SK-N-SH (cell line): ENCODE measurements at regions not wholly inside any gene's neighbourhood (a gene's known extent, or its start where the extent isn't known, plus 50 kb on each side); places are given as distances from the start of the nearest gene placed in this dataset.

Source experiments
- CTCF ChIA-PET: fragments of 300-600, 350-600 bp; formaldehyde crosslinking; extraction: SDS; loops from one replicate; lab custom pipeline; 2021; lab: Yijun Ruan, JAX
- POLR2A ChIA-PET: fragments of 350-600 bp; sonication (Branson Sonifier 250); formaldehyde crosslinking; extraction: SDS; loops from one replicate; lab custom pipeline; 2020; ENCODE audit warnings: antibody characterized with exemption, inconsistent platforms; lab: Yijun Ruan, JAX
- DNase-seq: peaks from one replicate; pipeline ENCODE4 v3.0.0; 2012
- H2AFZ ChIP-seq: fragments of 200-600 bp; sonication (generic); 2 replicates; pipeline ENCODE4 v1.8.1; 2016; ENCODE audit warnings: antibody characterized with exemption, mild to moderate bottlenecking, low read depth
- H3F3A ChIP-seq: fragments of 200-600 bp; sonication (generic); replicated peaks from 2 replicates; pipeline ENCODE3; 2016; ENCODE audit warnings: antibody characterized with exemption, mild to moderate bottlenecking; ENCODE audit not compliant: insufficient read depth
- H3K27ac ChIP-seq, 2 experiments: fragments of 200-500 bp in 1 of 2; fragments of 200-600 bp in 1 of 2; sonication (Bioruptor generic) in 1 of 2; sonication (generic), shearing (Covaris generic) in 1 of 2; 2 replicates each; pipeline versions ENCODE4 v1.5.1 to v1.6.1; 2014 to 2016; ENCODE audit warnings: low read depth in 2 of 2, inconsistent platforms in 1 of 2, low read length in 1 of 2, mild to moderate bottlenecking in 1 of 2, mixed read lengths in 1 of 2
- H3K27me3 ChIP-seq: fragments of 200-600 bp; sonication (generic), shearing (Covaris generic); 2 replicates; pipeline ENCODE4 v1.6.1; 2016; ENCODE audit warnings: mixed run types; ENCODE audit not compliant: insufficient read depth
- H3K36me3 ChIP-seq, 2 experiments: fragments of 200-500 bp in 1 of 2; fragments of 200-600 bp in 1 of 2; sonication (Bioruptor generic) in 1 of 2; sonication (generic) in 1 of 2; replicated peaks in 1 of 2; 2 replicates each; pipeline versions ENCODE3 to v1.5.1; 2014 to 2016; ENCODE audit warnings: low read length in 1 of 2, mild to moderate bottlenecking in 1 of 2; ENCODE audit not compliant: insufficient read depth in 2 of 2, control insufficient read depth in 1 of 2
- H3K4me1 ChIP-seq, 2 experiments: fragments of 200-500 bp in 1 of 2; fragments of 200-600 bp in 1 of 2; sonication (Bioruptor generic) in 1 of 2; sonication (generic), shearing (Covaris generic) in 1 of 2; 2 replicates each; pipeline versions ENCODE4 v1.5.1 to v1.6.1; 2014 to 2016; ENCODE audit warnings: low read depth in 1 of 2, low read length in 1 of 2, mixed run types in 1 of 2; ENCODE audit not compliant: insufficient read depth in 2 of 2, control insufficient read depth in 1 of 2
- H3K4me2 ChIP-seq: fragments of 200-600 bp; sonication (generic), shearing (Covaris generic); 2 replicates; pipeline ENCODE4 v1.6.1; 2017; ENCODE audit warnings: mixed run types
- H3K4me3 ChIP-seq, 2 experiments: fragments of 200-500 bp in 1 of 2; fragments of 200-600 bp in 1 of 2; sonication (Bioruptor generic) in 1 of 2; sonication (generic), shearing (Covaris generic) in 1 of 2; 2 replicates each; pipeline versions ENCODE4 v1.5.1 to v1.8.1; 2014 to 2016; ENCODE audit warnings: low read depth in 2 of 2, inconsistent platforms in 1 of 2, low read length in 1 of 2, mild to moderate bottlenecking in 1 of 2, mixed read lengths in 1 of 2, moderate library complexity in 1 of 2
- H3K79me2 ChIP-seq: fragments of 200-600 bp; sonication (generic); 2 replicates; pipeline ENCODE4 v1.8.1; 2017; ENCODE audit warnings: mild to moderate bottlenecking; ENCODE audit not compliant: insufficient read depth
- H3K9ac ChIP-seq: fragments of 200-600 bp; sonication (generic); 2 replicates; pipeline ENCODE4 v1.6.1; 2017; ENCODE audit warnings: mixed run types
- H3K9me2 ChIP-seq: fragments of 200-600 bp; sonication (generic); 2 replicates; pipeline ENCODE4 v1.6.1; 2017; ENCODE audit warnings: mixed run types
- H3K9me3 ChIP-seq: fragments of 200-600 bp; sonication (generic); 2 replicates; pipeline ENCODE4 v1.6.1; 2017; ENCODE audit warnings: mixed run types, mild to moderate bottlenecking, moderate library complexity
- H4K20me1 ChIP-seq: fragments of 200-600 bp; sonication (generic); 2 replicates; pipeline ENCODE4 v1.6.1; 2017; ENCODE audit warnings: mild to moderate bottlenecking, mixed run types; ENCODE audit not compliant: insufficient read depth
- CHD2 ChIP-seq: fragments of 150-350 bp; IDR thresholded peaks from 2 replicates; pipeline ENCODE4 v1.6.1; 2018; ENCODE audit warnings: low read length; ENCODE audit not compliant: partially characterized antibody
- CTCF ChIP-seq: fragments of 200-600 bp; sonication (generic); IDR thresholded peaks from 2 replicates; pipeline ENCODE4 v1.6.1; 2017; ENCODE audit warnings: antibody characterized with exemption, mild to moderate bottlenecking, moderate library complexity
- EZH2phosphoT487 ChIP-seq: fragments of 200-600 bp; sonication (generic); IDR thresholded peaks from 2 replicates; pipeline ENCODE4 v1.6.1; 2017; ENCODE audit warnings: low read depth, mixed run types, mild to moderate bottlenecking, antibody characterized with exemption, moderate library complexity, borderline replicate concordance
- FOSL2 ChIP-seq: IDR thresholded peaks from 2 replicates; pipeline ENCODE4 v1.4.0; 2012; ENCODE audit warnings: low read depth, mild to moderate bottlenecking, moderate library complexity, borderline replicate concordance
- GATA2 ChIP-seq: sonication (generic); formaldehyde crosslinking; IDR thresholded peaks from 2 replicates; pipeline ENCODE4 v1.5.0; 2020; ENCODE audit warnings: mild to moderate bottlenecking, missing genetic modification reagents
- MAX ChIP-seq: IDR thresholded peaks from 2 replicates; pipeline ENCODE4 v1.4.0; 2012; ENCODE audit warnings: low read depth
- MEF2A ChIP-seq: IDR thresholded peaks from 2 replicates; pipeline ENCODE4 v1.4.0; 2012; ENCODE audit warnings: low read depth, borderline replicate concordance
- MXI1 ChIP-seq: IDR thresholded peaks from 2 replicates; pipeline ENCODE4 v1.6.1; 2012; ENCODE audit warnings: mild to moderate bottlenecking, low read depth, low read length, improper control_type of control experiment
- PBX3 ChIP-seq: IDR thresholded peaks from 2 replicates; pipeline ENCODE4; 2012
- POLR2AphosphoS5 ChIP-seq: IDR thresholded peaks from 2 replicates; pipeline ENCODE4 v1.6.1; 2012; ENCODE audit warnings: low read depth, low read length
- RXRA ChIP-seq: IDR thresholded peaks from 2 replicates; pipeline ENCODE4 v1.4.0; 2012; ENCODE audit warnings: low read depth, mild to moderate bottlenecking, borderline replicate concordance
- TAF1 ChIP-seq: IDR thresholded peaks from 2 replicates; pipeline ENCODE4 v1.6.1; 2012; ENCODE audit warnings: low read depth, mild to moderate bottlenecking, low read length, moderate library complexity, borderline replicate concordance
- TCF12 ChIP-seq: IDR thresholded peaks from 2 replicates; pipeline ENCODE4 v1.4.0; 2012
- TEAD4 ChIP-seq: IDR thresholded peaks from 2 replicates; pipeline ENCODE4 v1.4.0; 2012; ENCODE audit warnings: mild to moderate bottlenecking, borderline replicate concordance; ENCODE audit not compliant: insufficient read depth
- USF2 ChIP-seq: fragments of 150-350 bp; IDR thresholded peaks from 2 replicates; pipeline ENCODE4 v1.6.1; 2017; ENCODE audit warnings: antibody characterized with exemption, low read length, low read depth, borderline replicate concordance
- WGBS: methylation state at CpG from one replicate; pipeline ENCODE4 v1.1.6; 2017; ENCODE audit warnings: low lambda C conversion rate; 5-methylcytosine and 5-hydroxymethylcytosine counted together

- no peak for DNase-seq
- H3K4me1 ChIP-seq: no peaks in the 10 kb centered on the region; a peak in 2 of 4 replicates
- no peak overlapping the region for H2AFZ ChIP-seq
- H3K9ac ChIP-seq: no peak overlapping the region
- ChIA-PET POLR2A (no interaction called here), CTCF (interaction anchor here (0.8 kb wide), 1 partner anchor 116 kb away, joined by 4 read pairs; no protein-coding TSS in a partner anchor)
- H3K9me3 ChIP-seq: no peaks in the 10 kb centered on the region
- H3K27me3 ChIP-seq: no peaks in the 10 kb centered on the region
- WGBS: 70% methylated on average over 8 of the region's 8 CpGs
- H3K79me2 ChIP-seq: no peaks in the 10 kb centered on the region
- H3K4me3 ChIP-seq: no peak overlapping the region
- TF ChIP-seq MEF2A: no peak
- no peak for TF ChIP-seq TEAD4
- no peak for TF ChIP-seq GATA2
- TF ChIP-seq FOSL2: no peak
- TF ChIP-seq EZH2phosphoT487: no peak
- no peak for TF ChIP-seq CHD2
- TF ChIP-seq POLR2AphosphoS5: no peak
- no peak for TF ChIP-seq MXI1
- no peak for TF ChIP-seq RXRA
- TF ChIP-seq TAF1: no peak
- TF ChIP-seq USF2: no peak
- H3K36me3 ChIP-seq: no peaks in the 10 kb centered on the region
- H3F3A ChIP-seq: no peaks in the 10 kb centered on the region
- no peak overlapping the region for H3K4me2 ChIP-seq
- no peaks in the 10 kb centered on the region for H4K20me1 ChIP-seq
- no peaks in the 10 kb centered on the region for H3K9me2 ChIP-seq
- no peak overlapping the region for H3K27ac ChIP-seq
Measured at GRCh38 chr16:66154801-66155200, 211.7 kb upstream of the CDH5 start.

- Histone ChIP-seq H3F3A (no peaks in the 10 kb centered on the region), H3K4me2 (peak overlapping the region; percentile 58), H3K4me3 (no peak overlapping the region), H3K9me2 (no peaks in the 10 kb centered on the region), H3K27me3 (no peaks in the 10 kb centered on the region), H3K4me1 (no peaks in the 10 kb centered on the region; a peak in 2 of 4 replicates), H4K20me1 (no peaks in the 10 kb centered on the region), H3K9me3 (no peaks in the 10 kb centered on the region), H2AFZ (0 out of 2 replicates have a peak overlapping the region, but pooled peaks have one; percentile 13), H3K9ac (no peak overlapping the region; the same call in 1 of the 2 replicates), H3K27ac (peak overlapping the region; percentile 42 to 65; a peak in 3 of 4 replicates), H3K36me3 (no peaks in the 10 kb centered on the region), H3K79me2 (no peaks in the 10 kb centered on the region)
- WGBS: 70% methylated on average over 3 of the region's 3 CpGs
- TF ChIP-seq TCF12: peak; percentile 19; the same call in 1 of the 2 replicates
- no peak for TF ChIP-seq CTCF
- TF ChIP-seq CHD2: no peak
- no peak for TF ChIP-seq PBX3
- TF ChIP-seq MAX: no peak
- no peak for TF ChIP-seq GATA2
- ChIA-PET CTCF (no interaction called here), POLR2A (no interaction called here)
- DNase-seq: no peak
Measured at GRCh38 chr16:66152823-66153393, 213.6 kb upstream of the CDH5 start.
